RWPE1 (cell line): ENCODE measurements at regions not wholly inside any gene's neighbourhood (a gene's known extent, or its start where the extent isn't known, plus 50 kb on each side); places are given as distances from the start of the nearest gene placed in this dataset.

Experiments
- CTCF ChIA-PET: fragments of 350-600 bp; sonication (Branson Sonifier 250); formaldehyde crosslinking; extraction: SDS; loops from one replicate; lab custom pipeline; 2021; lab: Yijun Ruan, JAX
- POLR2A ChIA-PET: fragments of 400-600 bp; formaldehyde crosslinking; extraction: SDS; loops from one replicate; lab custom pipeline; 2020; ENCODE audit warnings: antibody characterized with exemption; ENCODE audit not compliant: low non-redundant PET; lab: Yijun Ruan, JAX
- DNase-seq: peaks from one replicate; pipeline ENCODE4 v3.0.0; 2012; ENCODE audit warnings: low spot score
- H3K27ac ChIP-seq: fragments of 450-650 bp; 2 replicates; pipeline ENCODE4 v1.5.1; 2017
- TF ChIP-seq, protein P1 (sequence below): fragments of 450-650 bp; conservative IDR thresholded peaks from 2 replicates; pipeline ENCODE4 v1.5.1; 2017; ENCODE audit warnings: low read depth, mild to moderate bottlenecking

DNA sequence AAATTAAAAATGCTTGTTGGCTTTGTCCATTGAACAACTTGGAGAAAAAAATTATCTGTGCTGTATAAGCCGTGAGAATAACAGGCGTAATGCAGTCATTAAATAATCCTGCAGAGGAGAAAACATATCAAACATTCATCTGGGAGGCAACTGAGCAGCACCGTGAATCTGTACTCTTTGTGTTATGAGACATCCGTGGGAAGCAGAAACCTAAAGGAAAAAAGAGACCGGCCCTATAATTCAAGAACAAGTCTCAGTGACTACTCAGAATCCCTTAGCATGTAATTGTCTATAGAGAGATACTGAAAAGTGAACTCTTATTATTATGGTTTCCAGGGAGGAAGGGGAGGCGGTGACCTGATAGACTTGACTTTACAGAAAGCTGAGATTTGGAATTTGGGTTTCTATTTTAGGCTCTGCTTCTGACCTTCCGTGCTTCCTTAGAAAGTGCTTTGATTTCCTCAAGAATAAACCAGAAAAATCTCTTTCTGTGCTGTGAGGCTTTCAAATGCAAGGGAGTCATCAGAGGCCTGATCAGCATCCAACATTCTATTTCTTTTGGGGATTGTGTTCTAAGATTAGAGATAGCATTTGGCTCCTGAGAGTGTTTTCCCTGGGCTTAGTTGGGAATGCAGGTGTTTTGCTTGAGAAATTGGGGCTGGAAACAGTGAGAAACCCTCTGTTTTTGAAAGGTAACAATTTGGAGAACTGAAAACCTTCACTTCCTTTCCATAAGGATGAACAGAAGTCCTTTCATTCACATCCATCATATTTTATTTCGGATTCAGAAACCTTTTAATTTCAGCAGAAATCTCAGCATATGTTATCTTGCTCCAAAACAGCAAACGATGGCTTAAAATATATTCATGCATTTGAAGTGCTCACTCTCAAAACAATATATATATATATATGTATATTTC is 296.7 kb downstream of the CSNK1G3 start:
- ChIA-PET POLR2A (no interaction called here), CTCF (no interaction called here)
- DNase-seq: no peak
- H3K27ac ChIP-seq: no peak overlapping the region
- TF ChIP-seq, protein P1, sequence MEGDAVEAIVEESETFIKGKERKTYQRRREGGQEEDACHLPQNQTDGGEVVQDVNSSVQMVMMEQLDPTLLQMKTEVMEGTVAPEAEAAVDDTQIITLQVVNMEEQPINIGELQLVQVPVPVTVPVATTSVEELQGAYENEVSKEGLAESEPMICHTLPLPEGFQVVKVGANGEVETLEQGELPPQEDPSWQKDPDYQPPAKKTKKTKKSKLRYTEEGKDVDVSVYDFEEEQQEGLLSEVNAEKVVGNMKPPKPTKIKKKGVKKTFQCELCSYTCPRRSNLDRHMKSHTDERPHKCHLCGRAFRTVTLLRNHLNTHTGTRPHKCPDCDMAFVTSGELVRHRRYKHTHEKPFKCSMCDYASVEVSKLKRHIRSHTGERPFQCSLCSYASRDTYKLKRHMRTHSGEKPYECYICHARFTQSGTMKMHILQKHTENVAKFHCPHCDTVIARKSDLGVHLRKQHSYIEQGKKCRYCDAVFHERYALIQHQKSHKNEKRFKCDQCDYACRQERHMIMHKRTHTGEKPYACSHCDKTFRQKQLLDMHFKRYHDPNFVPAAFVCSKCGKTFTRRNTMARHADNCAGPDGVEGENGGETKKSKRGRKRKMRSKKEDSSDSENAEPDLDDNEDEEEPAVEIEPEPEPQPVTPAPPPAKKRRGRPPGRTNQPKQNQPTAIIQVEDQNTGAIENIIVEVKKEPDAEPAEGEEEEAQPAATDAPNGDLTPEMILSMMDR: no peak

DNA sequence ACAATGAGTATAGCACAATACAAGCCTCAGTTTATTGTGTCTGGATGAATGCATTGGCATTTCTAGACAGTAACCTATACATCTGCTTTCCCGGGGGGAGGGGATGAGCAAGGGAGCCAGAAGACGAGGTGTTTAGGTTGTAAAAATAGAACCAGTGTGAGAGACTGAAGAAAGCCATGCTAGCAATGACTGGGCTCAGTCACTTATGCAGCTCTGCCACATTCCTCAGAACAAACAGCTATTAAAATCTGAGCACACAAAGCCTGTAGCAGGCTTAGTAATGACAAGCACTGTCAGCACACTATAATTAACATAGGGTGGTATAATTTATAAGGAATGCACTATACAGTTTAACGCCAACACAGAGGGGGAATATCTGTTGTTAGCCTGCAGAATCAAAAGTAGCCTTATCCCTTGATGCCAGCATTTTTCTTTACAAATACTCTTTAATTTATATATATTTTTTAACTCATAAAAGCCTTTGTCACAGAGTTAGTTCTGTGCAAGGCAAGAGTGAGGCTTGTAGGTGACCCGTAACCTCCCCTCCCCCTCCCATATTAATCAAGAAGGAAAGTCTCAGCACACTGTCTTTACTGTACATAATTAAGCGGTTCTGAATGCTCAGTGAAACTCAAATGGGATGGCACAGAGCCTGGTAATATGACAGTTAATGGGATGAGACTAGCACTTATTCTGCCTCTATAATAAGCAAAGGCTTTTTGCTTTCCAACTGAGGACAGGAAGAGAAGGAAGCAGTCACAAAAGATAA is 295.4 kb downstream of the CSNK1G3 start:
- CTCF ChIA-PET: interaction anchor here (0.6 to 0.7 kb wide), 2 partner anchors 18 to 136 kb away, joined by 3 to 5 read pairs; no protein-coding TSS in a partner anchor
- DNase-seq: peak; percentile 17
- POLR2A ChIA-PET: no interaction called here
- H3K27ac ChIP-seq: no peak overlapping the region
- TF ChIP-seq, protein P1: no peak

DNA sequence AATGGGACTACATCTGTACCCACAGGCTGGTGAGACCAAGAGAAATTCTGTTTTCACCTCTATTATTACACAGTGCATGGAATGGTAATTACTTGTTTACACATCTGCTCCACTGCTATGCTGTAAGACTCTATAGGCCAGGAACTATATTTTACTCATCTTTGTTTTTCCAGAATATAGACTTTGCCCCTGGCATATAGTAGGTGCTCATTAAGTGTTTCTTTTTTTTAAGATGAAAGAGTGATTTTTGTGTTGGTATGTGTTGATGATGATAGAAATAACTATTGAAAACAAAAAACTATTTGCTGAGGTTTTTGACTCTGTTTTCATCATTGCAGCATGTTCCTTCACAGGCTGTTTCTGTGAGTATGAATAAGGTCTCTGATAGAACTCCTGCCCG is 294.7 kb downstream of the CSNK1G3 start:
- H3K27ac ChIP-seq: no peak overlapping the region
- TF ChIP-seq, protein P1: no peak
- POLR2A ChIA-PET: no interaction called here
- CTCF ChIA-PET: interaction anchor here (0.6 to 0.7 kb wide), 2 partner anchors 18 to 135 kb away, joined by 3 to 5 read pairs; no protein-coding TSS in a partner anchor
- no peak for DNase-seq

DNA sequence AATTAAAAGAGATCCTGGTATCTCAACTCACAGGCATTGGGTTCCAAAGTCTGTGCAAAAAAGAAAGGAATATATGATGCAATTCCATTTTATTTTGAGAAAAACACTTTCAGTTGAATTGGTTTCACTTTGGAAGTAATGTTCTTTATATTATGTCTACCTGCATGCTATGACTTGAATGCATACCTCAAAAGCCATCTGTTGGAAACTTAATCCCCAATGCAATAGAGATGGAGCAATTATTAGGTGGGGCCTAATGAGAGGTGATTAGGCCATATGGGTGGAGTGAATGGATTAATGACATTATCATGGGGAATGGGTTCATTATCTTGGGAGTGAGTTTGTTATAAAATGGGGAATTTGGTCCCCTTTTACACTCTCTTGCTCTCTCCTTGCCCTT is 293.3 kb downstream of the CSNK1G3 start:
- TF ChIP-seq, protein P1: no peak
- POLR2A ChIA-PET: no interaction called here
- CTCF ChIA-PET: interaction anchor here (0.6 kb wide), 1 partner anchor 1116 kb away, joined by 3 read pairs; no protein-coding TSS in a partner anchor
- peak overlapping the region; percentile 80 for H3K27ac ChIP-seq
- peak; percentile 20 for DNase-seq

- ChIA-PET CTCF (no interaction called here), POLR2A (no interaction called here)
- TF ChIP-seq, protein P1: no peak
- H3K27ac ChIP-seq: no peak overlapping the region
- no peak for DNase-seq
Measured at GRCh38 chr5:123803359-123803758, 291.4 kb downstream of the CSNK1G3 start.

DNA sequence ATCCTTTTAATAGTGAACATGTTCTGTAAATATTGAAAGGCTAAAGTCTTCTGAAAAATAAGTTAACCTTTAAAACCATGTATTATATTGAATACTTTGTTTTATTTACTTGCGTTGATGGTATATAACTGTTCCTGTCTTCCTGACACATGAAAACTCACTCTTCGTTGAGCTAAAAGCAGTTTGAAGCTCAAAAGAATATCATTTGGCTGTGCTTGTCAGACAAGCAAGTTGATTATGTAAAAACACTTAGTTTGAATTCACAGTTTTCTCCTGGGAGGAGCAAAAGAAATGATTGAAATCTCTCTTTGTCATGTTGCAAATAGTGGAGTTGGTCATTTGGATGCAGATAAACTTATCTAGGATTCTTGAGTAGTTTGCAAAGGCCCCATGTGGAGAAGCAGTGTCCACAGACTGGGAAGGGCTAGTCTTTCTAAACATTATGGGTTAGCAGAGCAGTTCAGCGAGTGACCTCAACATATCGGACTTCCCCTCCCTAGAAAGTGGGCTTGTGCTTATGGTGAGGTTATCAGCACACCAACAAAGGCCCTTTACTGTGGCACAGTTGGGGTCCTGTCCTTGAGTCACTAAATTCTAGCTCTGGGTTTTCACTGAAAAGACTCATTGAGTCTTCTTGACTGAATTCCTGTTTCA is 290.4 kb downstream of the CSNK1G3 start:
- TF ChIP-seq, protein P1: no peak
- DNase-seq: no peak
- H3K27ac ChIP-seq: no peak overlapping the region
- CTCF ChIA-PET: interaction anchor here (0.7 kb wide), 1 partner anchor 678 kb away, joined by 3 read pairs; no protein-coding TSS in a partner anchor
- POLR2A ChIA-PET: no interaction called here
